Stimulated activated CD4-positive, alpha-beta T cell treated with anti-CD3 and anti-CD28 coated beads, Interleukin-2, amount 100 ng/mL, for 24 hours (primary cell): ENCODE measurements at regions not wholly inside any gene's neighbourhood (a gene's known extent, or its start where the extent isn't known, plus 50 kb on each side); places are given as distances from the start of the nearest gene placed in this dataset.

Experiments used
- DNase-seq, 2 donors: peaks; one replicate each; pipeline ENCODE4 v3.0.0-alpha.2; 2020

- DNase-seq = no peak
Measured at GRCh38 chr4:149296503-149296902, 519.1 kb downstream of the IQCM start.

- DNase-seq = no peak
Measured at GRCh38 chr4:149296084-149296483, 519.6 kb downstream of the IQCM start.

GRCh38 chr4:149294601-149295000 lies 521.0 kb downstream of the IQCM start:
- no peak for DNase-seq

GRCh38 chr4:149293046-149293649 lies 522.5 kb downstream of the IQCM start:
- no peak for DNase-seq

GRCh38 chr4:149292425-149293007 lies 523.1 kb downstream of the IQCM start:
- no peak for DNase-seq

- DNase-seq = no peak
Measured at GRCh38 chr4:149291463-149291862, 524.2 kb downstream of the IQCM start.

- no peak for DNase-seq
Measured at GRCh38 chr4:149280806-149281205, 534.8 kb downstream of the IQCM start.

- no peak for DNase-seq
Measured at GRCh38 chr4:149279776-149280175, 535.9 kb downstream of the IQCM start.

- no peak for DNase-seq
Measured at GRCh38 chr4:149279331-149279730, 536.3 kb downstream of the IQCM start.

GRCh38 chr4:149277705-149278104 lies 537.9 kb downstream of the IQCM start:
- no peak for DNase-seq

- DNase-seq = no peak
Measured at GRCh38 chr4:149269835-149270234, 545.8 kb downstream of the IQCM start.

GRCh38 chr4:149266301-149266700 lies 549.3 kb downstream of the IQCM start:
- DNase-seq = no peak

- no peak for DNase-seq
Measured at GRCh38 chr4:149265645-149266044, 550.0 kb downstream of the IQCM start.

- DNase-seq = peak in 1 of 2 donors; percentile 5
Measured at GRCh38 chr4:149264093-149264733, 551.4 kb downstream of the IQCM start.

GRCh38 chr4:149248191-149248764 lies 567.4 kb downstream of the IQCM start:
- DNase-seq = no peak

GRCh38 chr4:149247164-149247563 lies 568.5 kb downstream of the IQCM start:
- DNase-seq = no peak

- DNase-seq = no peak
Measured at GRCh38 chr4:149245333-149245732, 570.3 kb downstream of the IQCM start.

- DNase-seq = no peak
Measured at GRCh38 chr4:149238097-149238496, 577.5 kb downstream of the IQCM start.

- DNase-seq = no peak
Measured at GRCh38 chr4:149234798-149235197, 580.8 kb downstream of the IQCM start.

GRCh38 chr4:149223659-149224058 lies 592.0 kb downstream of the IQCM start:
- DNase-seq = no peak

- no peak for DNase-seq
Measured at GRCh38 chr4:149218672-149219071, 597.0 kb downstream of the IQCM start.

- DNase-seq = no peak
Measured at GRCh38 chr4:149214301-149214700, 601.3 kb downstream of the IQCM start.

GRCh38 chr4:149211876-149212275 lies 603.8 kb downstream of the IQCM start:
- no peak for DNase-seq
